Fibroblast of lung (primary cell): ENCODE measurements at regions not wholly inside any gene's neighbourhood (a gene's known extent, or its start where the extent isn't known, plus 50 kb on each side); places are given as distances from the start of the nearest gene placed in this dataset.
A peak's percentile ranks its signal among the peaks of the same experiment; 100 is the strongest.

Source experiments
- DNase-seq, 2 donors: peaks; one replicate each; pipeline versions ENCODE4 v3.0.0 to v3.0.0-alpha.2; 2010; ENCODE audit warnings: low read depth in 2 of 2
- H2AFZ ChIP-seq: 2 replicates; pipeline ENCODE4 v1.5.1; 2012; ENCODE audit warnings: low read length, control low read depth, inconsistent platforms
- H3K27ac ChIP-seq: 2 replicates; pipeline ENCODE4 v1.5.1; 2011; ENCODE audit warnings: low read length, control low read depth; ENCODE audit not compliant: insufficient read depth
- H3K27me3 ChIP-seq: 2 replicates; pipeline ENCODE4 v1.5.1; 2011; ENCODE audit warnings: mild to moderate bottlenecking, low read length; ENCODE audit not compliant: control insufficient read depth, insufficient read depth
- H3K36me3 ChIP-seq: 2 replicates; pipeline ENCODE4 v1.5.1; 2011; ENCODE audit warnings: low read length; ENCODE audit not compliant: control insufficient read depth, insufficient read depth
- H3K4me1 ChIP-seq: 2 replicates; pipeline ENCODE4 v1.5.1; 2011; ENCODE audit warnings: low read length; ENCODE audit not compliant: control insufficient read depth, insufficient read depth; ENCODE audit errors: extremely low read depth
- H3K4me2 ChIP-seq: 2 replicates; pipeline ENCODE4 v1.5.1; 2011; ENCODE audit warnings: low read length, control low read depth; ENCODE audit not compliant: insufficient read depth; ENCODE audit errors: extremely low read depth
- H3K4me3 ChIP-seq, 4 experiments: fragments of 200-600 bp in 1 of 4; sonication (generic) in 1 of 4; replicated peaks in 1 of 4; 2 replicates each; pipeline ENCODE4 v1.5.1; 2011 to 2016; ENCODE audit warnings: low read length in 4 of 4, low read depth in 3 of 4, mild to moderate bottlenecking in 3 of 4, control low read depth in 2 of 4, inconsistent platforms in 1 of 4, mixed read lengths in 1 of 4; ENCODE audit not compliant: insufficient read depth in 1 of 4; ENCODE audit errors: control extremely low read depth in 1 of 4
- H3K79me2 ChIP-seq: 2 replicates; pipeline ENCODE4 v1.5.1; 2012; ENCODE audit warnings: mild to moderate bottlenecking, low read length, inconsistent platforms; ENCODE audit not compliant: control insufficient read depth, insufficient read depth
- H3K9ac ChIP-seq: 2 replicates; pipeline ENCODE4 v1.5.1; 2011; ENCODE audit warnings: mild to moderate bottlenecking, low read length, control low read depth; ENCODE audit not compliant: insufficient read depth
- H3K9me3 ChIP-seq: 2 replicates; pipeline ENCODE4 v1.5.1; 2012; ENCODE audit warnings: low read depth, low read length; ENCODE audit not compliant: control insufficient read depth, insufficient read depth
- H4K20me1 ChIP-seq: 2 replicates; pipeline ENCODE4 v1.5.1; 2011; ENCODE audit warnings: low read length; ENCODE audit not compliant: control insufficient read depth, insufficient read depth; ENCODE audit errors: extremely low read depth
- CTCF ChIP-seq, 2 donors: IDR thresholded peaks in 1 of 2; conservative IDR thresholded peaks in 1 of 2; 1 replicate in 1 of 2; 2 replicates in 1 of 2; pipeline ENCODE4 v1.5.1; 2011 to 2012; ENCODE audit warnings: low read length in 2 of 2, control low read depth in 1 of 2, inconsistent platforms in 1 of 2, low read depth in 1 of 2, mild to moderate bottlenecking in 1 of 2
- EZH2 ChIP-seq: IDR thresholded peaks from 2 replicates; pipeline ENCODE4 v1.5.1; 2012; ENCODE audit warnings: low read length, control low read depth, mild to moderate bottlenecking; ENCODE audit errors: missing control alignments

DNA sequence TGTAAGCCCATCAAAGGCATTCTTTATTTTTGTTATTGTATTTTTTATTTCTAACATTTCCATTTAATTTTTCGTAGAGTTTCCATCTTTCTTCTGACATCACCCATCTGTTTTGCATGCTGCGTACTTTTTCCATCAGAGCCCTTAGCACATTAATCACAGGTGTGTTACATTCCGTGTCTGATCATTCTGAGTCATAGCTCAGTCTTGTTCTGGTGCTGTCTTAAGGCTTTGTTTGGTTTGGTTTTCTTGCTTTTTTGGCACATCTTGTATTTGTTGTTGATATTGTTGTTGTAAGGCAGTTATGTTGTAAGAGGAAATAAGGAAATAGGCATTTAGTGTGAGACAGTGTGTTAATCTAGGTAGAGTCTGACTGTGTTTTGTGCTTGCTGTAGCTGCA is 214.6 kb upstream of the CDH4 start:
- no peak for TF ChIP-seq CTCF (conservative IDR thresholded peaks at IDR 0.05 in 1 of 2, IDR thresholded peaks at IDR 0.05 in 1 of 2; ENCODE audit: low read depth in 1 of 2, low read length in 2 of 2)
- TF ChIP-seq EZH2: no peak
- Histone ChIP-seq H3K4me3 (no peak overlapping the region), H2AFZ (no peak overlapping the region), H3K9ac (no peak overlapping the region), H3K36me3 (no peaks in the 10 kb centered on the region), H3K27me3 (no peaks in the 10 kb centered on the region), H3K9me3 (no peaks in the 10 kb centered on the region), H3K4me1 (no peaks in the 10 kb centered on the region), H3K79me2 (no peaks in the 10 kb centered on the region), H3K4me2 (no peak overlapping the region), H4K20me1 (no peaks in the 10 kb centered on the region), H3K27ac (no peak overlapping the region)
- DNase-seq: no peak

DNA sequence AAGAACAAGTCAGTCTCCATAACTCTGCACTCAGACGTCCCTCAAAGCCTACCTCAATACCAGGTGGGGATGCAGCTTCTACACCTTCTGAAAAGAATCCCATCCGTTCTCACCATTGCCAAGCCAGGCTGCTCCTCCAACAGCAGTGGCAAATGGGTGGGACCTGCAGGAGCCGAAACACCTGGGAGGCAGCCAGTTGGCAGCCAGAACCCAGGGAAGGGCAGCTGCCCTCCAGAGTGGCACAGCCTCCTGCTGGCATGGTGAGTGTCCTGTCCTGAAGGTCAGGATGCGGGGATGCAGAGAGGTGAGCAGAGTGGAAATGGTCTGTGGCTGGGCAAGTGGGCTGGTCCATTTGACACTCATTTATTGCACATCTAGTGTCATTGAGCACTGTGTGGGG is 210.6 kb upstream of the CDH4 start:
- Histone ChIP-seq H3K79me2 (no peaks in the 10 kb centered on the region), H3K4me3 (no peak overlapping the region), H4K20me1 (no peaks in the 10 kb centered on the region), H3K27ac (no peak overlapping the region), H3K4me2 (no peak overlapping the region), H3K9ac (no peak overlapping the region), H3K36me3 (no peaks in the 10 kb centered on the region), H3K9me3 (no peaks in the 10 kb centered on the region), H2AFZ (no peak overlapping the region), H3K4me1 (no peaks in the 10 kb centered on the region), H3K27me3 (no peaks in the 10 kb centered on the region)
- TF ChIP-seq CTCF (conservative IDR thresholded peaks at IDR 0.05 in 1 of 2, IDR thresholded peaks at IDR 0.05 in 1 of 2; ENCODE audit: low read depth in 1 of 2, low read length in 2 of 2) (no peak), EZH2 (no peak)
- DNase-seq: no peak

DNA sequence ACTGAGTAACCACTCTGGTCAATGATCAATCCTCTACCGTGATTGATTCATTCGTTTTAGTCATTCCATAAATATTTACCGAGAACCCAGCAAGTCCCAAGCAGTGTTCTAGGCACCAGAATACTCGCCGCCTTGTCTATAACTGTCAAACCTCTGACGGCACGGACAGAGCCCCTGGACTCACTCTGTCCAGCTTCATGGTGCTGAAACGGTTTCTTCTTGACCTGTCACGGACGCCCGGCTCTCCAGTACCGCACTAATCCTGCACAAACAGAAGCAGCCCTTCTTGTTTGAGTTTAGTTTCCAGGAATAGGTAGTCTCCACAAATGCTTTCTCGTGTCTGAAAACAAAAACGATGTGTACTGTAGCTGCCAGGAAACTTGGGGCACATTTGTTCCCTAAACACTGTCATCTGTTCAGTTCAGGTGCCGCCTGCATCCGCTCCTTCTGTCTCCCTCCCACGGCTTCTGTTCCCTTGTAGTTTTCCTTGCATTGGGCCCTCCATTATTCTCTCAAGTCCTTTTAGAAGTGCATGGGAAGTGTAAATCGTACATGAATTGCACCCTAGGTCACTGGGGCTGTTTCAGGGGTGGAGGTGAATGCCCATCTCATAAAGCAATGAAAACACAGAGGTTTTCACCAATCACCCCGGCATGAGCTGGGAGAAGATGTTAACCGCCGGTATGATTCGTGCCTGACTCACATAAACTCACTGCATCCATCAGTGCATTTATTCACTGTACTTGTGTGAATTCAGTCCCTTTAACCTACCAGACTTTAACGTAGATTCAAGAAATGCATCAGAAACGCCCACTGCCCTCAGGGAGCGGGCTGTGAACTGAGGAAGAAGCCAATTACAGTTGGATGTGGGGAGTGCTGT is 209.3 kb upstream of the CDH4 start:
- no peak overlapping the region for H3K4me3 ChIP-seq
- H3K79me2 ChIP-seq: no peaks in the 10 kb centered on the region
- no peaks in the 10 kb centered on the region for H4K20me1 ChIP-seq
- no peak overlapping the region for H3K4me2 ChIP-seq
- H3K9me3 ChIP-seq: no peaks in the 10 kb centered on the region
- H3K27me3 ChIP-seq: no peaks in the 10 kb centered on the region
- H3K36me3 ChIP-seq: no peaks in the 10 kb centered on the region
- TF ChIP-seq EZH2: no peak
- TF ChIP-seq CTCF (conservative IDR thresholded peaks at IDR 0.05 in 1 of 2, IDR thresholded peaks at IDR 0.05 in 1 of 2; ENCODE audit: low read depth in 1 of 2, low read length in 2 of 2): no peak
- no peaks in the 10 kb centered on the region for H3K4me1 ChIP-seq
- peak; percentile 2 to 17 for DNase-seq
- no peak overlapping the region for H3K9ac ChIP-seq
- no peak overlapping the region for H3K27ac ChIP-seq
- H2AFZ ChIP-seq: no peak overlapping the region
